Spleen (tissue), 11 donors: ENCODE measurements at regions not wholly inside any gene's neighbourhood (a gene's known extent, or its start where the extent isn't known, plus 50 kb on each side); places are given as distances from the start of the nearest gene placed in this dataset.

Experiments used
- DNase-seq: peaks from one replicate; pipeline ENCODE4 v3.0.0-alpha.2; 2020
- H3K27ac ChIP-seq, 8 donors: fragments of 200-600 bp; sonication (generic) in 7 of 8; 1 replicate in 4 of 8; 2 replicates in 4 of 8; pipeline versions ENCODE4 v1.5.0 to v1.8.0; 2016 to 2021; ENCODE audit warnings: inconsistent platforms in 4 of 8, mild to moderate bottlenecking in 4 of 8, moderate library complexity in 1 of 8
- H3K27me3 ChIP-seq, 7 donors: fragments of 200-600 bp; sonication (generic) in 6 of 7; replicated peaks in 1 of 7; 1 replicate in 4 of 7; 2 replicates in 3 of 7; pipeline versions ENCODE4 v1.5.0 to v1.8.0; 2016 to 2021; ENCODE audit warnings: inconsistent platforms in 3 of 7, mild to moderate bottlenecking in 1 of 7
- H3K36me3 ChIP-seq, 6 donors: fragments of 200-600 bp; sonication (generic) in 5 of 6; 1 replicate in 4 of 6; 2 replicates in 2 of 6; pipeline versions ENCODE4 v1.5.0 to v1.8.0; 2016 to 2021; ENCODE audit warnings: inconsistent platforms in 2 of 6
- H3K4me1 ChIP-seq, 6 donors: fragments of 200-600 bp; sonication (generic) in 5 of 6; 1 replicate in 3 of 6; 2 replicates in 3 of 6; pipeline versions ENCODE4 v1.5.0 to v1.8.0; 2016 to 2021; ENCODE audit warnings: inconsistent platforms in 3 of 6
- H3K4me3 ChIP-seq, 8 donors: fragments of 200-600 bp; sonication (generic) in 7 of 8; 1 replicate in 4 of 8; 2 replicates in 4 of 8; pipeline versions ENCODE4 v1.5.0 to v1.8.0; 2016 to 2021; ENCODE audit warnings: inconsistent platforms in 4 of 8, mild to moderate bottlenecking in 4 of 8, moderate library complexity in 2 of 8
- H3K9me3 ChIP-seq, 8 donors: fragments of 200-600 bp; sonication (generic) in 7 of 8; 1 replicate in 4 of 8; 2 replicates in 4 of 8; pipeline versions ENCODE4 v1.5.0 to v1.8.0; 2016 to 2021; ENCODE audit warnings: inconsistent platforms in 4 of 8
- POLR2A ChIP-seq, 3 donors: fragments of 450-650 bp; IDR thresholded peaks; one replicate each; pipeline ENCODE4 v1.5.1; 2017; ENCODE audit warnings: antibody characterized with exemption in 3 of 3, mild to moderate bottlenecking in 1 of 3
- POLR2AphosphoS5 ChIP-seq, 3 donors: sonication (generic); formaldehyde crosslinking; IDR thresholded peaks; one replicate each; pipeline ENCODE4 v1.5.1; 2017; ENCODE audit warnings: antibody characterized with exemption in 3 of 3
- WGBS, 5 donors: extraction: QIAGEN DNeasy Blood & Tissue Kit in 3 of 5; methylation state at CpG; one replicate each; pipeline versions ENCODE4 v1.1.5 to v1.1.7; 2013 to 2018; 5-methylcytosine and 5-hydroxymethylcytosine counted together
- intact Hi-C: fragments of 100-400 bp; cut with DNase I; formaldehyde crosslinking; loops from one replicate; pipeline ENCODE4 v1.15.0; 2023; ENCODE audit warnings: low total_unique reads
- TF ChIP-seq, protein P1 (sequence below), 11 experiments: fragments of 200-600 bp in 7 of 11; fragments of 450-650 bp in 4 of 11; sonication (generic) in 4 of 11; IDR thresholded peaks in 8 of 11; conservative IDR thresholded peaks in 3 of 11; 1 replicate in 7 of 11; 2 replicates in 4 of 11; pipeline versions ENCODE4 v1.4.0 to v1.8.0; 2016 to 2021; ENCODE audit warnings: antibody characterized with exemption in 11 of 11, inconsistent platforms in 4 of 11, mild to moderate bottlenecking in 1 of 11
- donor health status: healthy with polysubstance abuse.
- donor health status: DM: no; HTN: no; CAD: no; lungs with moderate emphysema.
- donor health status: DM: no; HTN: no; CAD: no.
- donor health status: Bipolar disorder and iron deficiency.
- donor health status: healthy.
- donor health status: DM: no; HTN: no; CAD: no.
- donor health status: DM: yes; HTN: yes; CAD: no.

GRCh38 chr7:98755138-98755898 lies 114.5 kb downstream of the TMEM130 start:
- DNase-seq, result no peak

DNA sequence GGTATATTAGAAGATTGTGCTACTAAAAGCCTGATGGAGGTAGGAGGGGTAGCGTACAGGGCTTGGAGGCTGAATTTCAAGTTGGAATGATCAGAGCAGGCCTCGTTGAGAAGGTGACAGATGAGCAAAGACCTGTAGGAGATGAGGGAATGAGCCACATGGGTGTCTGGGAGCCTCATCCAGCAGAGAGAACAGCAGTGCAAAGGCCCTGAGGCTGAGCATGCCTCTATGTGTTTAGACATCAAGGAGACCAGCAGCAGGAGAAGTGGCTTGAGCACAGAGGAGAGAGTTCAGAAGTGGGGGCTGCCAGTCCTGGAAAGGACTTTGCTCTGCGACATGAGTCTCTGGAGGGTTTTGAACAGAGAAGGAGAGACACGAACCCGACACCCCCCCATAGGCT lies 111.7 kb downstream of the TMEM130 start:
- H3K27ac ChIP-seq, result no peak overlapping the region
- no peak for DNase-seq
- 74 to 93% (median 88%) methylated on average over 5 of the region's 5 CpGs for WGBS, 5 donors

More at GRCh38 chr7:98755138-98755898, 114.5 kb downstream of the TMEM130 start:
- H3K4me3 ChIP-seq, result no peak overlapping the region
- no peaks in the 10 kb centered on the region for H3K4me1 ChIP-seq
- H3K9me3 ChIP-seq, result peaks cover 0 to 2% (median 0%) of the 10 kb centered on the region in 8 donors
- intact Hi-C loops, result no loop called here
- TF ChIP-seq POLR2AphosphoS5 (IDR thresholded peaks at IDR 0.05) (no peak), POLR2A (IDR thresholded peaks at IDR 0.05) (no peak)
- TF ChIP-seq, protein P1, sequence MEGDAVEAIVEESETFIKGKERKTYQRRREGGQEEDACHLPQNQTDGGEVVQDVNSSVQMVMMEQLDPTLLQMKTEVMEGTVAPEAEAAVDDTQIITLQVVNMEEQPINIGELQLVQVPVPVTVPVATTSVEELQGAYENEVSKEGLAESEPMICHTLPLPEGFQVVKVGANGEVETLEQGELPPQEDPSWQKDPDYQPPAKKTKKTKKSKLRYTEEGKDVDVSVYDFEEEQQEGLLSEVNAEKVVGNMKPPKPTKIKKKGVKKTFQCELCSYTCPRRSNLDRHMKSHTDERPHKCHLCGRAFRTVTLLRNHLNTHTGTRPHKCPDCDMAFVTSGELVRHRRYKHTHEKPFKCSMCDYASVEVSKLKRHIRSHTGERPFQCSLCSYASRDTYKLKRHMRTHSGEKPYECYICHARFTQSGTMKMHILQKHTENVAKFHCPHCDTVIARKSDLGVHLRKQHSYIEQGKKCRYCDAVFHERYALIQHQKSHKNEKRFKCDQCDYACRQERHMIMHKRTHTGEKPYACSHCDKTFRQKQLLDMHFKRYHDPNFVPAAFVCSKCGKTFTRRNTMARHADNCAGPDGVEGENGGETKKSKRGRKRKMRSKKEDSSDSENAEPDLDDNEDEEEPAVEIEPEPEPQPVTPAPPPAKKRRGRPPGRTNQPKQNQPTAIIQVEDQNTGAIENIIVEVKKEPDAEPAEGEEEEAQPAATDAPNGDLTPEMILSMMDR (IDR thresholded peaks at IDR 0.05 in 8 of 11, conservative IDR thresholded peaks at IDR 0.05 in 3 of 11), result no peak
- WGBS, 5 donors, result 48 to 69% (median 58%) methylated on average over 5 to 10 of the region's 10 CpGs
- H3K27ac ChIP-seq, result no peak overlapping the region
- H3K27me3 ChIP-seq, result peaks cover 0 to 30% (median 0%) of the 10 kb centered on the region in 7 donors
- no peaks in the 10 kb centered on the region for H3K36me3 ChIP-seq

GRCh38 chr7:98760201-98760651 lies 109.6 kb downstream of the TMEM130 start:
- intact Hi-C loops, result no loop called here
- Histone ChIP-seq H3K9me3 (peaks cover 0 to 2% (median 0%) of the 10 kb centered on the region in 8 donors), H3K27me3 (peaks cover 0 to 49% (median 0%) of the 10 kb centered on the region in 7 donors), H3K4me1 (no peaks in the 10 kb centered on the region), H3K27ac (no peak overlapping the region), H3K4me3 (no peak overlapping the region), H3K36me3 (no peaks in the 10 kb centered on the region)
- WGBS, 5 donors, result 61 to 78% (median 73%) methylated on average over 8 of the region's 8 CpGs
- no peak for DNase-seq
- TF ChIP-seq POLR2A (IDR thresholded peaks at IDR 0.05) (no peak), POLR2AphosphoS5 (IDR thresholded peaks at IDR 0.05) (no peak)
- TF ChIP-seq, protein P1 (IDR thresholded peaks at IDR 0.05 in 8 of 11, conservative IDR thresholded peaks at IDR 0.05 in 3 of 11), result no peak

More for the DNA sequence above, 111.7 kb downstream of the TMEM130 start:
- Histone ChIP-seq H3K9me3 (peaks cover 0 to 2% (median 0%) of the 10 kb centered on the region in 8 donors), H3K27me3 (peaks cover 0 to 53% (median 0%) of the 10 kb centered on the region in 7 donors), H3K4me1 (no peaks in the 10 kb centered on the region), H3K4me3 (no peak overlapping the region), H3K36me3 (no peaks in the 10 kb centered on the region)
- no peak for TF ChIP-seq POLR2AphosphoS5 (IDR thresholded peaks at IDR 0.05)
- no peak for TF ChIP-seq POLR2A (IDR thresholded peaks at IDR 0.05)
- TF ChIP-seq, protein P1 (IDR thresholded peaks at IDR 0.05 in 8 of 11, conservative IDR thresholded peaks at IDR 0.05 in 3 of 11), result no peak
- intact Hi-C loops, result no loop called here

GRCh38 chr7:98761225-98761624 lies 108.6 kb downstream of the TMEM130 start:
- WGBS, 5 donors, result 63 to 100% (median 80%) methylated on average over 1 of the region's 1 CpG
- Histone ChIP-seq H3K9me3 (peaks cover 0 to 2% (median 0%) of the 10 kb centered on the region in 8 donors), H3K4me1 (no peaks in the 10 kb centered on the region), H3K4me3 (no peak overlapping the region), H3K27me3 (peaks cover 0 to 39% (median 0%) of the 10 kb centered on the region in 7 donors), H3K36me3 (no peaks in the 10 kb centered on the region), H3K27ac (no peak overlapping the region)
- no peak for TF ChIP-seq POLR2AphosphoS5 (IDR thresholded peaks at IDR 0.05)
- no peak for TF ChIP-seq POLR2A (IDR thresholded peaks at IDR 0.05)
- TF ChIP-seq, protein P1 (IDR thresholded peaks at IDR 0.05 in 8 of 11, conservative IDR thresholded peaks at IDR 0.05 in 3 of 11), result no peak
- intact Hi-C loops, result no loop called here
- DNase-seq, result no peak
